ENCODE measurements at regions not wholly inside any gene's neighbourhood (a gene's known extent, or its start where the extent isn't known, plus 50 kb on each side); places are given as distances from the start of the nearest gene placed in this dataset.
A peak's percentile ranks its signal among the peaks of the same experiment; 100 is the strongest.

DNA sequence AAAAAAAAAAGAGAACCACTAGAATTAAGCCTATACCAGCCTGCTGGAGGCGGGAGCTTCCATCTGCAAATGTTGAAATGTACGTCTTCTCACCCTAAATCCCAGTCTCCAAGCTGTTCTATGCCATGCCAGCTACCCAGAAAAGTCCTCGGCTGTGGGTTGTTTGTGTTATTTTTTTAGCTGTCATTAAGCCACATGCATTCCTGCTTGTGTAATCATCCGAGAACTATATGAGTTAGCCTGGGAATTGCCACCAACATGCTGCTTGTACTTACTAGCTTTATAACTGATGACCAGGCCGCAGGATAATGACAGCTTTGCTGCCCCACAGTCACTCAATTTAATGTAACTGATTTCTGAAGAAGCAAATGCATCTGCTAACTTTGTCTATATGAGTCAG, 313.9 kb upstream of the SALL1 start:
- no peak for DNase-seq (ENCODE audit: low spot score)

DNA sequence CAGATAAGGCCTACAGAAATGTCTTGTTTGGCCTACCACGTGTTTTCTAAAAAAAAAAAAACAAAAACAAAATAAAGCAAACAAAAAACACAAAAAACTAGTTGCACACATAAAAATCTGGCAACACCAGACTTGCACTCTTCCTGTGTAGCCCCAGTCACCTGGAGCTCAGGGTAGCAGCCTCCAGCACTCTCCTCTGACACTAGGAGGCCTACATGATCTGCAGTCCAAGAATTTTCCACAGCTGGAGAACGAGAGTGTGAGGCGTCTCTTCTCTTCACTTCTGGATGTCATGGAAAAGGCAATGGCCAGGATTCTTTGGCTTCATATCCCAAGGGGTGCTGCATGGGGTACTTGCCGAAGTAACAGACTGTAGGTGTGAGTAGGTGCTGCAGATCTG, 310.2 kb upstream of the SALL1 start:
- no peak for DNase-seq (ENCODE audit: low spot score)

DNA sequence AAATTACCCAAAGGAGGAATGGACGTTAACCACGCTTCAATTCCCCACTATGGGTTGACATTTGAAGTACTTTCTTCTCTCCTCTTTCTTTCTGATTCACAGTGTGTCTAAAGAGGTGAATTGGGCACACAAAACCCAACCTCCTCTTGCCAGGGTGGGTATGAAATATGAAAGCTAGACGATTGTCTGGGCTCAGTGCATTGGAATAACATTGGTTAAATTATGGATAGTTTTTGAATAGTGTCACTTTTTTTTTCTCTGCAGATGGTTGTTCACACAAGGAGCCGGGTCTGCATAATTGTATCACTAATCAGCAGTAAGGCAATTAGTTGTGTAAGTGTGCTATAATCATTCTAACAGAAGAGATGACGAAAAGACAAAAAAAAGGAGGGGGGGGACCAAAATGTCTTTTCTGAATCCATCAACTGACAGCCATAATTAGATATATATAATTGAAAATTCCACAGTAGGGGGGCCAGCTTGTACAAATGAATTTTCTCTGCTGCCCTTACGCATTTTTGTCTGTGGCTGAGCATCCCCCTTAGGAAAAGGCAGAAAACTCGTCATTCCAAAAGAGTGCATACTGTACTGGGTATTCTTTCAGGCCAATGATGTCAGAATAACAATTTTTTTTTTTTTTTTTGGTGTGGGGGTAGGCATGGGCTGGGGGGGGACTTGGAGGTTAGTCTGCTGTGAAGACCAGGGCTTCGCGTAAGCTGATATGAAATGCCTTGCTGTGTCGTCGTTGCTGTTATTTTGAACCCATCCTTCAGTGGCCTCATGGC, 307.5 kb upstream of the SALL1 start:
- no peak for DNase-seq (ENCODE audit: low spot score)

DNA sequence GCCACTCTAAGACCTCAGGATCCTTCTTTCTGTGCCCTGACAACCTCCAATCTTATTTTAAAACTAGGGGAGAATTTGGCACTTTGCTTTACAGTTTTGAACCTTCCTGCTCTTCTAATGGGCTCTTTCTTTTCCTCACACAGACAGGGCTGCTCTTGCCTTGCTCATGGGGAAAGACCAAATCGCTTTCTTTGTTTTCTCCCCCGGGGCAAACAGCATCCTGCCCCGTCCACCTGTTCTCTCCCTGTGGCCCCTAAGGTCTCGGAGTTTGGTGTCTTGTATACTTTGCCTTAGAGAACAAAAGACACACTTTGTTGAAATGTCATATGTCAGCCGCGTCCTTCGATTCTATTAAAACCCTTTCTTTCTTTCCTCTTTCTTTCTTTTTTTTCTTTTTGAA, 306.7 kb upstream of the SALL1 start:
- no peak for DNase-seq (ENCODE audit: low spot score)

DNA sequence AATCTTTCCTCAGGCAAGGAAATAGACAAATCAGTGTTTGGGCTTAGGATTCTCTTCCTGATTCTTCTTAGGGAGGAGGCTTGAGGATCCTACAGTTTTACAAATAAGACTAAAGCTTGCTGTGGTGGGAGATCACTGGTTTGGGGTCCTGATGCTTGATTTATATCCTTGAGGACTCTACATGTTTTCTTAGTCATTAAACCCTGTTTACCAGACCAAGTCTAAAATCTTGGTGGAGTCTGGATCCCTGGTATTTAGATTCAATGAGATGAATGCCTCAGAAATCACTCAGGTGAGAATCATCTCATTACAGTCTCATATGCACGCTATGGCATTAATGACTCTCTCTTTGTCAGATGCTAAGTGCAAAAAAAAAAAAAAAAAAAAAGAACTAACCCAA, 304.3 kb upstream of the SALL1 start:
- no peak for DNase-seq (ENCODE audit: low spot score)

DNA sequence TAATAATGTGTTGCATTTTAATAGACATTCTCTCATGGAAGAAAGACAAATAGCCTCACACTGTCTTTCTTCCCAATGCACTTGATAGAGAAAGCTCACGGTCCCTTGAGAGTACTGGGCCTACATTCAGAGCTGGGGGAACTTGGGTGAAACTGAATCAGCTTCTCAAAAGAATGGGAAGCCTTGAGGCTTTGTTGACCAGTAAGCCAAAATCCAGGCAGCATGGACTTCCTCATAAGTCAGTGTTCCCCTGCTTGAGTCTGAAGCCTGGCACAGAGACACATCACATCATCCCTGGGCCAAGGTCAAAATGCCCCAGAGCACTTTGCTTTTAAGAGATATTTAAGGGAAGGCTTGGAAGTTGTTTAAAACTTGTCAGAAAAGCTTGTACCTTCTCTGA, 302.2 kb upstream of the SALL1 start:
- no peak for DNase-seq (ENCODE audit: low spot score)

DNA sequence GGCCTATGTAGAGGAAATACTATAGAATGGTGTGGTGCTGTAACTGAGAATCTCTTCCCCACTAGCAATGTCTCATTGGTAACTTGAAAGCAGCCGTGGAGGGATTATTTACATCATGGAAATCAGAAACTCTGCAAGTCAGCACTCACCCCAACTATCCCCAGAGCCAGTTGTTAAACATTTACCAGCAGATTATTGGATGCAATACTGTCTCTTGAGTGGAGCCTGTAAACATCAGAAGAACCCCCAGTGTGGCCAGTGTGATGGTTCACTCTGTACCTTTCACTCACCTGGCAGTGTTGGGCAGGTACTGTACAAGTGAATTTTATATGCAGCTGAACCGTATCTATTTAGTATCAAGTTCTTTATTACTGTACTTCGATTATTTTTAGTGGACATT, 299.8 kb upstream of the SALL1 start:
- DNase-seq (ENCODE audit: low spot score): no peak

DNA sequence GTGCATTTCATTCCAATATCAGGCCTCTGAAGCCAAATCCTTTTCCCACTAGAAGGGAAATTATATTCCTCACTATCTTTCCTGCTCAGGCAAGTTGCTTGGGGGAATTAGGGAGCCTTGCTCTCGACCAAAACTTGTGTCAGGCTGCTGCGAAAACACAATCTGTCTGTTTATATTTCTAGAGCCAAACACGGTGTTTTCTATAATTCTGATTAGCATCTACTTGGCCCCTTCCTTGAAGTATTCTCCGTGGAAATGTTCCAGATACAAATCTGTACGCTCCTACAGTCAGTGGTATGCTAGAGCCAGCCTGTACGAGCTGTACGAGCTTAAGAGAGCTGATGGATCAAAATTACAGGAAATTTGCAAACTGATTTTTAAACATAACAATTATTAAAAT, 299.3 kb upstream of the SALL1 start:
- no peak for DNase-seq (ENCODE audit: low spot score)

DNA sequence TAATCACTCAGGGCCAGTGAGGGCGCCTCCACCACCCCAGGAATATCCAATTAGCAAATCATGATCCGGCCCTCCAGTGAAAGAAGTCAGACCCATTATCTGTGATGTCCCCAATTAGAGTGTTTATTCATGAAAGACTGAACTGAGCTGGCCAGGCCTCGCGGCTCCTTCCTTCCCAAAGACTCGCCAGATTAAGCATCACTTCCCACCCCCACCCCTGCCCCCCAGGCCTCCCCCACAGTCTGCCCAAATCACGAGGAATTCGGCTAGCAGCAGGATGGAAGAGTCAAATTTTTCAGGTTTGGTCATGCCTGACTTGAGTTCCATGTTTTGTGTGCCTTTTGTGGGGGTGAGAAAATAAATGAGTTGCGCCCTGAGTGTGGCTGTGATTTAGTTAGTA, 298.4 kb upstream of the SALL1 start:
- DNase-seq (ENCODE audit: low spot score): peak; percentile 54

DNA sequence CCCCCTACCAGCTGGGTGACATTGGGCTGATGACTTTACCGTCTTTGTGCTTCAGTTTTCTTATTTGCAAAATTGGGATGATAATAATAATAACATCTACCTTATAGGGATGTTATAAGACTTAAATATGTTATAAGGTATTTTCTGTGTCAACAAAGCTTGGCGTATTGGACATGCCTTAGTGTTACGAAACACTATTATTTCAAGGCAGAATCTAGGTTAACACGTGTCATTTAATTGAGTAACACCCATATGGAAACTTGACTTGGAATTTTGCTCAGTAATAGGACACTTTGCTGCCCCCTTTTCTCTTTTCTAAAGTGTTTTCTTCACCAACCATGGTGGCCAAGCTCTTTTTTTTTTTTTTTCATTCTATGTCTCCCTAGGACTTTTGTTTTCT, 294.2 kb upstream of the SALL1 start:
- DNase-seq (ENCODE audit: low spot score): no peak

DNA sequence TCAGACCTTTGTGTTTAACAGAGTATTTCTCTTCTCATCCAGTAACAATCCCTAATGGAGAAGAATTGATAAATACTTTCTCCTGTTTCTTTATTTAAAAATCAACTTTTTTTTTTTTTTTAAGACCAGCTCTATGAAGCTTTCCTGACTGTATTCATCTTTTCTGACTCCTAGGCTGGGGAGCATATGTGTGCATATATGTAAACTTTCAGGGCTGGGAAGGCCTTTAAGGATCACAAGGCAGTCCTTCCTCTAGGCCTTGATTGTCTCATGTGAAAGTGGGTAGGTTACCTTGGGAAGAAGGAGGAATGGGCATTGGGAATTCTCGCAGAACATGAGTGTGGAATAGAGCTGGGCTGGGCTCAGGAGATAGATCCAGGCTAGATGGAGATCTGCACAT, 292.9 kb upstream of the SALL1 start:
- DNase-seq (ENCODE audit: low spot score): no peak

DNA sequence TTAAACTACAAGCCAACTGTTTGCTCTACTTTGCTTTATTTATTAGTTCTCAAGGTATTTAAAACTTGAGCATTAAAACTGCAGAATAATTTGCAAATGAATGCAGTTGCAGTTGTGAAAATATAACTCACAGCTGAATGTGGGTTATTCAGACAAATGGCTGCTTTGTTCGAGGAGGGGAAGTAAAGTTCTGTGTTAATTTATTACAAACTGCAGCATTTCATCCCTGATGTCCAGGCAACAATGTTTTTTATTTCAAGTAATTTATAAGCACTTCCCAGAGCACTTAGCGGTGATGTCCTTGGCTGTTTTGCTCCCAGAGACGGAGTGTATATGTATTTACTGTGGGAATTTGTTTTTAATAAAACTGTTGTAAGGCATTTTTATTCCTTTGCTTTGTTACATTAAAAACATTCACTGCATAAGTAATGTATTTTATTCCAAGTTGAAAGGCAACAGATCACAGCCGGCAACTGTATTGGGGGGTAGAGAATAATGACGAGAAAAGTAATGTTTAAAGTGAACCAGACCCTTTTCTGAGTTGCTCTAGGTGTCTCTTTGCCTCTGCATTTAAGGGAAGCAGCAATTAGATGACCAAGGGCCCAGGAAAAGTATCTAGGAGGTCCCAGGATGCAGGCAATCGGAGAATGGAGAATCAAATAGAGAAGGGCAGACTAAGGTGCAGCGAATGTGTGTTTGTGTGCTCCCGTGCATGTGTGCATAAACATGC, 291.2 kb upstream of the SALL1 start:
- no peak for DNase-seq (ENCODE audit: low spot score)

DNA sequence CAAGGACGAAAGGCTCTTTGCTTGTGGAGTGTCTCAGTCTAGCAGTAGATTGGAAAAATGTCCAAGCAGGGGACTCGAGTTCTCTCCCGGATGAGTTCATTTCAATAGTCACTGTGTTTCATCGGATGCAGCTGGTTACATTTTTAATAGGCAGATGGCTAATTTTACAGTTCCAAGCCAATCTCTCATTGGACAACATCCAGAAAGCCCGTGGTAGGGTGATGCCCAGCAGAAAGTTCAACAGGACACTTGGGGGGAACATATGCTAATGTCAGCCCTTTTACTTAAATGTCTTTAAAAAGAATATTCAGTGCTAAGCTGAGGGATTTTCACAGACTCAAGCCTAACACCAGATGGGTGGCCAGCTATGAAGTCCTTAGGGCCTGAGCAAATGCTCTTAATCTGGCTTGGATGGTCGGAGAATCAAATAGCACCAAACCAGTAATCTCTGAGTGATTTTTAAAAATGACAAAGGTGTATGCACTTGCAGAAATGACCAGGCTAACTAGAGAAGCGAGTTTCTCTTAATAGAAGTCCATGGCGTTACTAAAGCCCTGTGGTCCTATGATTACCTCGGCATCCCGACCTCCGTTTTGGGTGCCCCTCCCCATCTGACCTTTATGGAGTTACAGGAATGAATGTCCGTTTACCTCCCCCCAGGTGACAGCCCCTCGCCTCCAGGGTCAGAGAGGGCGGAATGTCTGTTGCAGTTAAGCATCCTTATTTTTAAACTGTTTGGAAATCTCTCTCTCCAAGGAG, 289.2 kb upstream of the SALL1 start:
- DNase-seq (ENCODE audit: low spot score): peak; percentile 49

DNA sequence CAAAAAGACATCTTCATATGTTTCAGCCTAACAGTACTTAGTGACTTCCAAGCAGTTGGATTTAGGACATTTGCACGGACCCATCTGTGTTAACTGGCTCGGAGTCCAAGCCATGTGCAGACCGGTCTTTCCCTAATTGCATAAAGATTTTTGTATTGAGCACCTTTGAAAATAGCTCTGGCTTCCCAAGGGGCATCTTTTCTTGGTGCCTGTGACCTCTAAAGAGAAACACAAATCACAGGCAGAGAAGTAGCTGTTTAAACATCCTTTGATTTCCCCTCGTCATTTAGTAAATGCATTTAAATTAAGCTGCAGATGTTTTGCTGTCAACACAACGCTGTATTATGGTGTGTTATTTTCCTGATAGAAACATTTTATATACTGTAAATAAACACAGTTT, 288.2 kb upstream of the SALL1 start:
- DNase-seq (ENCODE audit: low spot score): no peak

DNA sequence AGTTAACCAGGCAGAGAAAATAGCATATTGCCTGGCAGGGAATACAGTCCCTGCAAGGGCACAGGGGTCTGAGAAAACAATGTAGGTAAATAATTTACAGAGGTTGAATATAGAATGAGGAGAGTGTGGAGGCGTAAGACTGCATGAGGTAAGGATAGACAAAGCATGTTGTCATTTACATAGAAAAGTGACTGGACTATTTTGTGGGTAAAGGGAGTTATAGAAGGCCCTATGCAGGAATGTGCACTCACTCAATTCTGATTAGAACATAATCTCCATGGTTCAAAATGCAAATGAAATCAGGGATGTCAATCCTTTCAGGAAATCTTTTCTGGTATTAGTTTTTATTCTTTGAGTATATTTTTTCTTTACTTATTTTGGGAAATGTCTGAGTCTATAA, 285.7 kb upstream of the SALL1 start:
- no peak for DNase-seq (ENCODE audit: low spot score)

DNA sequence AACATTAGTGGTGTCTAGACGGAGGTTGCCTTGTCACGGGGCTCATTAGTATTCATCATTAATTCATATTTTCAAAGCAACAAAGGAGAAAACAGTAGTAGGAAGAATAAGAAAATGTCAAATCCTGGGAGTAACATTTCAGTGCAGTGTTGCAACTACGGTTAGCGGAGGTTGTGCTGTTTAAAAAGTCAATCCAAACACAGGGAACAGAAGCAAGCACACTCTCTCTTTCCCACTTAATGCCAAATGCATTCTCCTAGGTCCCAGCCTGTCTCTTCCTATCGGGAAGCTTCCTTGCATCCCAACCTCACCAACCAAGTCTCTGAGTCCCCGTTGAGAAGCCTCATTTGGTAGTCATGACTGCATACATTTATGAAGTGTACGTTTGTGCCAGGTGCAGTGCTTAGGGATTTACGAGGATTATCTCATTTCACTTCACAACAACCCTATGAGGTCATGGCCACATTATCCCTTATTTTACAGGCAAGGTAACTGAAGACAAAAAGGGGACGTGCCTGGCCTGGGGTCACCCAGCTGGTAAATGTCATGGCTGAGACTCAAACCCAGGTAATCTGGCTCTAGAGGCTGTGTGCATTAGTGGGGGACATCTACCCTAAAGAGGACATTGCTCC, 283.6 kb upstream of the SALL1 start:
- DNase-seq (ENCODE audit: low spot score): no peak

DNA sequence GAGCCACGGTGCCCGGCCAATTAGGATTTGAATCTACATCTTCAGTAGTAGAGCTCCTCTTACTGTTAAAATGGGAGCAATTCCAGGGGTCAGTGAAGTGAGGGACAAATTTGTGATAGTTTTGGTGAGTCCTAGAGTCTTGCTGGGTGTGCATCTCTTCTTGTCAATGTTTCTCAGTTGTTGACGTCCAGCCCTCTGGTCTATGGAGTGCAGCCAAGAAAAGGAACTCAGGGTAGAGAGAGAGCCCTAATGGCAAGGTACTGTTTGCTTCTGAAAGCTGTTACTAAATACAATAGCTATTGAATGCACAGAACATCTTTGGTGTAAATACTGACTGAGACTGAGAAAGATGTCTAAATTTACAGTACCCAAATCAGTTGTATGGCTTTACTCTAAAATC, 282.5 kb upstream of the SALL1 start:
- DNase-seq (ENCODE audit: low spot score): no peak

DNA sequence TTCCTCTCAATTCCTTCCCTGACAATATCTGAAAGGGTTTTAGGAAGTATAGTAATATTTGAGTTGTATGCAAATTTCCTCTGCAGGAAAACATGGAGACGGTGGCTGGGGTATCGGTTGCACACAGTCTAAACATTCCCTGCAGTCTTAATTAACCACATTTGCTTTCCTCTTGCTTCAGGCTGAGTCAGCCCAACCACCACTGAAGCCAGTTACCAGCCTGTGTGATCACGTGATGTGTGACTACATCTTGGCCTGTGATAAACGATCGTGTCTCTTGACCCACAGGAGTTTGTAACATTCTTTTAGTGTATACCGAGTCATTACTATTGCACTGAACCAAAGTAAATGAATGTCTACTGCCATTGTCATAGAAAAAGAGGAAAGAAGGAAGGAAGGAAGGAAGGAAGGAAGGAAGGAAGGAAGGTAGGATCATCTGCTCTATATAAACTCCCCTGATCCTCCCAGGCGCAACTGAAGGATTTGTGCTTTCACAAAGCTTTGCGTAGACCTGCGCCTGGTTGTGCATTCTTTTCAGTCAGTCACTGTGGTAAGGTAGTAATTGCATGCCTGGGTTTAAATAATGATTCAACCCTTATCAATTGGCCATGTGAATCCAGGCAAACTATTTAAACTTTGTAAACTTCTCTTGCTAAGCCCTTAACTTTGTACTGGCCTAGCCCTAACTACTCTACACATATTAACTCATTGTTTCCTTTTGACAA, 280.6 kb upstream of the SALL1 start:
- DNase-seq (ENCODE audit: low spot score): no peak

DNA sequence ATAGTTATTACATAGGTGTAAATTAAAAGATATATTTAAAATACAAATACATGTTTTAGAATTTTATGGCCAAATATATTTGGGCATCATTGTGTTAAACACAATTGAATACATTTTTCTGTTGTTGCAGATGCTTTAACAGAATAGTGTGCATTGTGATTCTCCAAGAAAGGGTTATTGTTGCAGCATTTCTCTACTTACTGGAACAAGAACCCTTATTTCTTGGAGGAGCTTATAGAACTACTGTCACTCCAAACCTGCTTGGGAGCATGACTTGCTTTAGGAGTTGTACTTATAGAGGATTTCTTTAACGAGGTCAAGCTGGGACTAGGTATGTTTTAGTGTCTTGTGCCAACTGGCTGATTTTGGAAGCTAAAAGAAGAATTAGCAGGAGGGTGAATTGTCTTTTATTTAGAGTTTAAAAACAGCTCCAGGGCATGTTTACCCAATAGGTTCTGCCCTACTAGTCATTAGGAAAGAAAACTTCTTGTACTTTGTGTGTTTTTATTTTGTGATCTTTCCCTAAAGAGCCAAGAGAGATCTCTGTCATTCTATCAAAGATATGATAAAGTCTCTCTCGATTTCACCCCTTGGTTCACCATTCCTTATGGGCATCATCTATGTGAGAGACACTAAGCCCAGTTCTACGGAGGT, 279.8 kb upstream of the SALL1 start:
- no peak for DNase-seq (ENCODE audit: low spot score)

DNA sequence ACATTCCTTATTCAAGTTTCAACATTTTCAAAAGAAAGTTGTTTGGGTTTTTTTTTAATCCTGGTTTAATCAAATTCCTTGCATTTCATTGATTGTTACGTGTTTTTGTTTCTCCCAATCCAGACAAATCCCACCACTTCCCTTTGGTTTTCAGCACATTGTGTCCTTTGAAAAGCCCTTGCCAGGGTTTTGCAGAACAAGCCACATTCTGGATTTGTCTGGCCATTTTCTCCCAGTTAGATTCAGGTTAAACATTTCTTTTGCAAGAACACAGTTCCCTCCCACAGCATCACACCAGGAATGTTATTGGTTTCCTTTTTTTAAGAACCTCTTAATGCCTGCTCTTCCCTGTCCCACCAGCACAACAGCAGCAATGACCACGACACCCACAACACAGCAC, 278.0 kb upstream of the SALL1 start:
- no peak for DNase-seq (ENCODE audit: low spot score)

DNA sequence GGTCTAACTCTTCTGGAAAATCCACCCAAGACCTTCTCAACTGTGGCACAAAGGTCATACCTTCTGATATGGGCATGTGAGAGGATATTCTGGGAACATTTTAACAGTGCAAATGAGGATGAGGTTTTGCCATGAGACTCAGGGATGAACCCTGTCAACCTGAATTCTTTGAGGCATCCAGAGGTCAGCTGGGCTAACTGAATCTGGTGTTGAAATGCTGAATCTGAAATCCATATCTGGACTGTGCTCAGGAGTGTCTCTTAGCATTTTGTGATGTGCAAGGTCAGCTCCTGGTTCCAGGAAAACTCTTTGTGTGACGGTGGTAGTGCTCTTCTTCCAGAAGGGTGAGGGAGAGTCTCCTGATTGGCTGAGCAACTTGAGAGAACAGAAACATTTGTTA, 276.0 kb upstream of the SALL1 start:
- DNase-seq (ENCODE audit: low spot score): no peak

Measured in ecto neural progenitor cell (in vitro differentiated cells).